ENCODE measurements at regions not wholly inside any gene's neighbourhood (a gene's known extent, or its start where the extent isn't known, plus 50 kb on each side); places are given as distances from the start of the nearest gene placed in this dataset.

- no peak overlapping the region for H3K9ac ChIP-seq (ENCODE audit: insufficient read depth in 1 of 2, low read depth in 2 of 2, low read length in 2 of 2)
- FAIRE-seq (no peak), ATAC-seq (no peak), DNase-seq (ENCODE audit: extremely low read depth in 1 of 4, low spot score in 3 of 4) (no peak)
- no peaks in the 10 kb centered on the region for H3K79me2 ChIP-seq (ENCODE audit: control insufficient read depth, insufficient read depth, low read length)
- no peaks in the 10 kb centered on the region for H3K27me3 ChIP-seq (ENCODE audit: control insufficient read depth in 2 of 2, insufficient read depth in 2 of 2, low read length in 2 of 2)
- H3K9me3 ChIP-seq (replicated peaks; ENCODE audit: control insufficient read depth, insufficient read depth, low read depth, low read length): no peaks in the 10 kb centered on the region
- TF ChIP-seq KLF16 (IDR thresholded peaks at IDR 0.05) (peak; percentile 89), TGIF2 (CRISPR knock-in tag; IDR thresholded peaks at IDR 0.05) (no peak), ZNF274 (IDR thresholded peaks at IDR 0.05; ENCODE audit: borderline replicate concordance, low read depth, low read length) (no peak), REST (IDR thresholded peaks at IDR 0.05; ENCODE audit: borderline replicate concordance) (peak; percentile 67), REST (CRISPR knock-in tag; IDR thresholded peaks at IDR 0.05; ENCODE audit: low read depth) (no peak), ARID3B (CRISPR knock-in tag; IDR thresholded peaks at IDR 0.05; ENCODE audit: borderline replicate concordance) (no peak), TFE3 (CRISPR knock-in tag; IDR thresholded peaks at IDR 0.05) (no peak), MEF2D (tag; conservative IDR thresholded peaks at IDR 0.05; ENCODE audit: low read depth) (no peak), TRIM24 (IDR thresholded peaks at IDR 0.05) (peak; percentile 70 to 76)
- ChIA-PET CTCF (ENCODE audit: low intra/inter-chr PET ratio) (interaction anchor here (0.6 kb wide), 1 partner anchor 41 kb away, joined by 3 read pairs; no protein-coding TSS in a partner anchor), POLR2A (no interaction called here)
- no peak overlapping the region for H3K4me3 ChIP-seq
- in situ Hi-C loops (cut with MboI) (no loop called here), intact Hi-C loops (cut with micrococcal nuclease) (no loop called here)
- H3K27ac ChIP-seq (ENCODE audit: extremely low read depth, low read depth, low read length): no peak overlapping the region
- H2AFZ ChIP-seq (ENCODE audit: low read depth, low read length): no peak overlapping the region
- H3K4me2 ChIP-seq (ENCODE audit: insufficient read depth, low read length): no peak overlapping the region
- H3K9me1 ChIP-seq (ENCODE audit: control insufficient read depth, insufficient read depth, low read length): no peaks in the 10 kb centered on the region
- BruUV-seq (replicated peaks): no TSS peak
- no peaks in the 10 kb centered on the region for H3K36me3 ChIP-seq (ENCODE audit: control insufficient read depth, insufficient read depth, low read length)
- no peaks in the 10 kb centered on the region for H4K20me1 ChIP-seq (replicated peaks; ENCODE audit: control insufficient read depth, insufficient read depth, low read length)
- H3K4me1 ChIP-seq (replicated peaks in 1 of 2; ENCODE audit: control insufficient read depth in 2 of 2, insufficient read depth in 2 of 2, low read length in 2 of 2): no peaks in the 10 kb centered on the region
Measured at GRCh38 chrX:51006064-51006463, 95.5 kb downstream of the BMP15 start.
